Naive thymus-derived CD8-positive, alpha-beta T cell (primary cell): ENCODE measurements at regions not wholly inside any gene's neighbourhood (a gene's known extent, or its start where the extent isn't known, plus 50 kb on each side); places are given as distances from the start of the nearest gene placed in this dataset.

Experiments
- ATAC-seq, 2 donors: fragments of 150-1000 bp; cut with Tn5 transposase in 1 of 2; sonication (Bioruptor Pico), chemical (Tn5 transposase) in 1 of 2; 1 replicate in 1 of 2; 2 replicates in 1 of 2; pipeline ENCODE4 v1.10.0; 2021; ENCODE audit warnings: mild to moderate bottlenecking in 2 of 2, moderate library complexity in 2 of 2
- POLR2A ChIA-PET: fragments of 350-600 bp; sonication (Branson Sonifier 250); formaldehyde crosslinking; loops from one replicate; lab custom pipeline; 2021; ENCODE audit warnings: antibody characterized with exemption; lab: Charles Lee
- DNase-seq, 10 donors: peaks; one replicate each; pipeline versions ENCODE4 v3.0.0 to v3.0.0-alpha.2; 2020 to 2022
- H3K27ac Mint-ChIP-seq, 10 donors: one replicate each; pipeline ENCODE4 v1.8.0; 2020 to 2022; ENCODE audit warnings: mild to moderate bottlenecking in 10 of 10, mixed read lengths in 10 of 10, moderate library complexity in 4 of 10, inconsistent platforms in 1 of 10
- H3K27me3 Mint-ChIP-seq, 5 donors: one replicate each; pipeline ENCODE4 v1.8.0; 2021 to 2022; ENCODE audit warnings: mixed read lengths in 5 of 5
- H3K36me3 Mint-ChIP-seq, 3 donors: one replicate each; pipeline ENCODE4 v1.8.0; 2020 to 2022; ENCODE audit warnings: mixed read lengths in 3 of 3, mild to moderate bottlenecking in 2 of 3, inconsistent platforms in 1 of 3
- H3K4me1 Mint-ChIP-seq, 4 donors: one replicate each; pipeline ENCODE4 v1.8.0; 2021 to 2022; ENCODE audit warnings: mixed read lengths in 4 of 4
- H3K4me3 Mint-ChIP-seq, 10 donors: one replicate each; pipeline ENCODE4 v1.8.0; 2020 to 2022; ENCODE audit warnings: mild to moderate bottlenecking in 10 of 10, mixed read lengths in 10 of 10, moderate library complexity in 6 of 10, inconsistent platforms in 1 of 10
- H3K9me3 Mint-ChIP-seq, 9 donors: one replicate each; pipeline ENCODE4 v1.8.0; 2020 to 2022; ENCODE audit warnings: mixed read lengths in 9 of 9, mild to moderate bottlenecking in 3 of 9, inconsistent platforms in 1 of 9, moderate library complexity in 1 of 9

GRCh38 chr2:41905597-41906337 is 142.1 kb upstream of the PKDCC start:
- peaks cover 0 to 1% (median 0%) of the 10 kb centered on the region in 4 donors for H3K4me1 Mint-ChIP-seq
- no peak overlapping the region for H3K4me3 Mint-ChIP-seq
- ATAC-seq = no peak
- peaks cover 13 to 52% (median 23%) of the 10 kb centered on the region in 5 donors for H3K27me3 Mint-ChIP-seq
- H3K9me3 Mint-ChIP-seq = no peaks in the 10 kb centered on the region
- POLR2A ChIA-PET = no interaction called here
- DNase-seq = no peak
- no peak overlapping the region for H3K27ac Mint-ChIP-seq
- H3K36me3 Mint-ChIP-seq = no peaks in the 10 kb centered on the region

GRCh38 chr2:41906338-41906725 is 141.5 kb upstream of the PKDCC start:
- Mint-ChIP-seq H3K27me3 (peaks cover 13 to 52% (median 27%) of the 10 kb centered on the region in 5 donors), H3K4me1 (peaks cover 0 to 1% (median 0%) of the 10 kb centered on the region in 4 donors), H3K4me3 (no peak overlapping the region), H3K9me3 (no peaks in the 10 kb centered on the region), H3K27ac (no peak overlapping the region), H3K36me3 (no peaks in the 10 kb centered on the region)
- POLR2A ChIA-PET = no interaction called here
- ATAC-seq = no peak
- no peak for DNase-seq

- ATAC-seq = no peak
- Mint-ChIP-seq H3K36me3 (no peaks in the 10 kb centered on the region), H3K9me3 (no peaks in the 10 kb centered on the region), H3K4me1 (peaks cover 0 to 1% (median 0%) of the 10 kb centered on the region in 4 donors), H3K27me3 (peaks cover 13 to 48% (median 20%) of the 10 kb centered on the region in 5 donors), H3K27ac (no peak overlapping the region), H3K4me3 (no peak overlapping the region)
- POLR2A ChIA-PET = no interaction called here
- no peak for DNase-seq
Measured at GRCh38 chr2:41907141-41907540, 140.7 kb upstream of the PKDCC start.

GRCh38 chr2:41907771-41908207 is 140.0 kb upstream of the PKDCC start:
- ATAC-seq (no peak), DNase-seq (no peak)
- peaks cover 13 to 47% (median 21%) of the 10 kb centered on the region in 5 donors for H3K27me3 Mint-ChIP-seq
- POLR2A ChIA-PET = no interaction called here
- H3K27ac Mint-ChIP-seq = no peak overlapping the region
- no peaks in the 10 kb centered on the region for H3K9me3 Mint-ChIP-seq
- H3K4me1 Mint-ChIP-seq = peaks cover 0 to 1% (median 0%) of the 10 kb centered on the region in 4 donors
- no peaks in the 10 kb centered on the region for H3K36me3 Mint-ChIP-seq
- H3K4me3 Mint-ChIP-seq = no peak overlapping the region

GRCh38 chr2:41908349-41908748 is 139.5 kb upstream of the PKDCC start:
- no peak overlapping the region for H3K4me3 Mint-ChIP-seq
- no peaks in the 10 kb centered on the region for H3K9me3 Mint-ChIP-seq
- POLR2A ChIA-PET = no interaction called here
- no peak for DNase-seq
- no peak for ATAC-seq
- H3K27me3 Mint-ChIP-seq = peaks cover 12 to 41% (median 18%) of the 10 kb centered on the region in 5 donors
- no peak overlapping the region for H3K27ac Mint-ChIP-seq
- no peaks in the 10 kb centered on the region for H3K36me3 Mint-ChIP-seq
- H3K4me1 Mint-ChIP-seq = peaks cover 0 to 1% (median 0%) of the 10 kb centered on the region in 4 donors

GRCh38 chr2:41909584-41909983 is 138.2 kb upstream of the PKDCC start:
- POLR2A ChIA-PET = no interaction called here

GRCh38 chr2:41910126-41910525 is 137.7 kb upstream of the PKDCC start:
- H3K9me3 Mint-ChIP-seq = no peaks in the 10 kb centered on the region
- peaks cover 15 to 54% (median 20%) of the 10 kb centered on the region in 5 donors for H3K27me3 Mint-ChIP-seq
- no peak for DNase-seq
- ATAC-seq = no peak
- POLR2A ChIA-PET = no interaction called here
- no peak overlapping the region for H3K4me3 Mint-ChIP-seq
- H3K36me3 Mint-ChIP-seq = no peaks in the 10 kb centered on the region
- peaks cover 0 to 1% (median 0%) of the 10 kb centered on the region in 4 donors for H3K4me1 Mint-ChIP-seq
- H3K27ac Mint-ChIP-seq = no peak overlapping the region

More at GRCh38 chr2:41909584-41909983, 138.2 kb upstream of the PKDCC start:
- Mint-ChIP-seq H3K27ac (no peak overlapping the region), H3K4me1 (peaks cover 0 to 1% (median 0%) of the 10 kb centered on the region in 4 donors), H3K4me3 (no peak overlapping the region), H3K9me3 (no peaks in the 10 kb centered on the region), H3K36me3 (no peaks in the 10 kb centered on the region), H3K27me3 (peaks cover 15 to 49% (median 18%) of the 10 kb centered on the region in 5 donors)
- no peak for ATAC-seq
- DNase-seq = no peak

DNA sequence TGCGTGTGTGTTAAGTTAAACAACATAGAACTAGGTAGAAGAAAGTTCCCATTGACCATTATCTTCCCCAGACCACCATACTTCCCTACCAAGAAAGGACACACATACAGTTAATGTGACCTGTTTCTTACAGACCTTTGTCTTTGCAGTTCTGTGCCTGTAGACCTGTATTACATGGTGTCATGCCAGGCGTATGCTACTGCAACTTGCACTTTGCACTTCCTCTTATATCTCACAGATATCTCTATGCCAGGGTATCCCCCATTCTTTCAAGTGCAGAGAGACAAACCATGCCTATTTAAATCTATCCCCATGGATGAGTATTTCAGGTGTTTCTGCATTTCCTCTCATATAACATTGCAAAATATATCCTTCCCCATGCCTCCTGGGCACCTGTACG is 136.8 kb upstream of the PKDCC start:
- DNase-seq (no peak), ATAC-seq (no peak)
- H3K4me3 Mint-ChIP-seq = no peak overlapping the region
- H3K36me3 Mint-ChIP-seq = no peaks in the 10 kb centered on the region
- H3K4me1 Mint-ChIP-seq = peaks cover 0 to 1% (median 0%) of the 10 kb centered on the region in 4 donors
- no peaks in the 10 kb centered on the region for H3K9me3 Mint-ChIP-seq
- POLR2A ChIA-PET = no interaction called here
- H3K27ac Mint-ChIP-seq = no peak overlapping the region
- peaks cover 15 to 47% (median 19%) of the 10 kb centered on the region in 5 donors for H3K27me3 Mint-ChIP-seq

GRCh38 chr2:41912337-41912736 is 135.5 kb upstream of the PKDCC start:
- peaks cover 11 to 35% (median 15%) of the 10 kb centered on the region in 5 donors for H3K27me3 Mint-ChIP-seq
- H3K27ac Mint-ChIP-seq = no peak overlapping the region
- H3K9me3 Mint-ChIP-seq = no peaks in the 10 kb centered on the region
- peaks cover 0 to 1% (median 0%) of the 10 kb centered on the region in 4 donors for H3K4me1 Mint-ChIP-seq
- H3K36me3 Mint-ChIP-seq = no peaks in the 10 kb centered on the region
- ATAC-seq (no peak), DNase-seq (no peak)
- H3K4me3 Mint-ChIP-seq = no peak overlapping the region
- POLR2A ChIA-PET = no interaction called here

GRCh38 chr2:41912776-41913175 is 135.0 kb upstream of the PKDCC start:
- POLR2A ChIA-PET = no interaction called here
- Mint-ChIP-seq H3K27me3 (peaks cover 9 to 31% (median 15%) of the 10 kb centered on the region in 5 donors), H3K36me3 (no peaks in the 10 kb centered on the region), H3K4me1 (peaks cover 0 to 1% (median 0%) of the 10 kb centered on the region in 4 donors), H3K9me3 (no peaks in the 10 kb centered on the region), H3K4me3 (no peak overlapping the region), H3K27ac (no peak overlapping the region)
- no peak for ATAC-seq
- DNase-seq = no peak

DNA sequence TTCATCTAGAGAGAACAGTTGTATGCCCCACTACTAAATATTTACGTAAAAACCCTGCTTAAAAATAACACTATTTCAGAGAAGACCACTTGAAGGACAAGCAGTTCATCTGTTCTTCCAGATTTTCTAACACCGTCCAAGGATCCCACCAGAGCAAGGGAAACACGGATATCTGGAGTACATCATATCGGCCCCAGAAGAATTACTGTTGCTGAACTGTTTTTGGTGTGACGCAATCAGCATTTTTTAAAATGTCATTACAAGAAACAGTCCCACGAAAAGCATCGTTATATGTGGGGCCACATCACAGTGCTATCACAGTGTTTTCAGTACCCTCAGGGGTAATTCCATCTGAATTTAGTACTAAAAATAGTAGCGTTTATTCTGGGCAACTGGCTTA is 134.5 kb upstream of the PKDCC start:
- DNase-seq = no peak
- no peaks in the 10 kb centered on the region for H3K36me3 Mint-ChIP-seq
- H3K4me1 Mint-ChIP-seq = peaks cover 0 to 1% (median 0%) of the 10 kb centered on the region in 4 donors
- H3K4me3 Mint-ChIP-seq = no peak overlapping the region
- POLR2A ChIA-PET = no interaction called here
- H3K27me3 Mint-ChIP-seq = peaks cover 9 to 25% (median 12%) of the 10 kb centered on the region in 5 donors
- no peak overlapping the region for H3K27ac Mint-ChIP-seq
- H3K9me3 Mint-ChIP-seq = no peaks in the 10 kb centered on the region
- no peak for ATAC-seq

- H3K27me3 Mint-ChIP-seq = peaks cover 9 to 21% (median 12%) of the 10 kb centered on the region in 5 donors
- H3K4me1 Mint-ChIP-seq = peaks cover 0 to 1% (median 0%) of the 10 kb centered on the region in 4 donors
- no peak overlapping the region for H3K27ac Mint-ChIP-seq
- ATAC-seq (no peak), DNase-seq (no peak)
- H3K9me3 Mint-ChIP-seq = no peaks in the 10 kb centered on the region
- POLR2A ChIA-PET = no interaction called here
- H3K36me3 Mint-ChIP-seq = no peaks in the 10 kb centered on the region
- H3K4me3 Mint-ChIP-seq = no peak overlapping the region
Measured at GRCh38 chr2:41913921-41914609, 133.8 kb upstream of the PKDCC start.

DNA sequence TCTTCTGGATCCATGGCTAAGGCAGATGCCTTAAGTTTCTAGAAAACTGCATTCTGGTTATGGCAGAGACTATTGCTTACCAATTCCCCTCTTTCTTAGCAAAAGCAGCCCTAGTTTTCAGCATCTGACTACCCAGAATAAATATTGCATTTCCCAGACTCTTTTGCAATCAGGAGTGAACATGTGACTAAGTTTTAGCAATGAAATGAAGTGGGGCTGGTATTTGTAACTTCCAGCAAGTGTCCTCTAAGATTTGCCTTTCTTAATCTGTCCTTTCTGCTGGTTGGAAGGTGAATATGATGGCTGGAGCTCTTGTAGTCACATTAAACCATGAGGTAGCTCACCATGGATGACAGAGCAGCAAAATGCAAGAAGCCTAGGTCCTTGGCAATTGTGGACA is 132.9 kb upstream of the PKDCC start:
- ATAC-seq (no peak), DNase-seq (no peak)
- no peak overlapping the region for H3K27ac Mint-ChIP-seq
- H3K27me3 Mint-ChIP-seq = peaks cover 8 to 21% (median 9%) of the 10 kb centered on the region in 5 donors
- POLR2A ChIA-PET = no interaction called here
- H3K4me3 Mint-ChIP-seq = no peak overlapping the region
- no peaks in the 10 kb centered on the region for H3K36me3 Mint-ChIP-seq
- no peaks in the 10 kb centered on the region for H3K4me1 Mint-ChIP-seq
- no peaks in the 10 kb centered on the region for H3K9me3 Mint-ChIP-seq
